GM11168 (cell line): ENCODE measurements at regions not wholly inside any gene's neighbourhood (a gene's known extent, or its start where the extent isn't known, plus 50 kb on each side); places are given as distances from the start of the nearest gene placed in this dataset.

Experiments
- in situ Hi-C: fragments of 300-500 bp; cut with MboI; formaldehyde crosslinking; loops from one replicate; pipeline ENCODE4 v1.12.0; 2022; ENCODE audit warnings: low sequenced_read_pairs; ENCODE audit not compliant: unreplicated experiment

DNA sequence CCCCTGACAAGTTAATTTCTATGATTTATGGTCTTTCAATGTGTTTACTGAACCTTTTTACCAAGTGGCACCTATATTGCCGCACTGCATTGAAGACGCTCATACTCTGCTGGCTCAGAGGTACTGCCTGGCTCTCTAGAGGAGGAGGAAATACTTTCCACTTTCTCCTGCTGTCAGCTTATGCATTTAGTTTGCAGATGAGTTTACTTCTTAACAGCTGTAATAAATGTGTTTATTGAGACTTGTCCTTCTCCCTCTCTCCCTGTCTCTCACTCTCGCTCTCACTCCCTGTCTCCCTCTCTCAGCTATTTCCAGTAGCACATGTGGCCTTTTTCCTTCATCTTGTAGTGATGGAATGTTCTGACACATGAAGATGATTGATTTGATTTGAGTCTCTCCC lies 60.3 kb upstream of the SPATA13 start:
- in situ Hi-C loops: no loop called here

DNA sequence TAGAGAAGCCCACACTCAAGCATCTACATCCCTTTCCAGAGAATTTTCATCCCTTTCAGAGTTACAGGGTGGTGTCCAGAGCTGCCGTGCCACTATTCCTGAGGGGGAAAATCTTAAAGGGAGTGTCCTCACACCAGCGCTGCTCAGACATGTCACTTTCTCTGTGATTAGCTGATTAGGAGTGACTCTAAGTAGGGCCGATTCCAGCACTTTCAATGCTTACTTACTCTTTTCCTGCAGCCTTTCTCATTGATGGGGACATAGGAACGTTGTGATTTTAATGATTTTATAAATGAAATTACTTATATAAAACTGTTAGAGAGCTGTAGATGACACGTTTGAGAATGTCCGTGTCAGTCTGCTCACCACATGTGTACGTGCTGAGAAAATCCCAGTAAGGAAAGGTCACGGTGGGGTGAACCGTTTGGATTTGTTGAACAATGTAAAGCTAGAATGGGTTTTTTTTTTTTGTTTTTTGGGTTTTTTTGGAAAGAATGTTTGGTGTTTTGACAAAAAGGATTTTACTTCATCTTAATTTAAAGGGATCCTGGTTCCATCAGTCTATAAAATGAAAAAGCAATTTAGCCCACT lies 56.6 kb upstream of the SPATA13 start:
- in situ Hi-C loops: no loop called here

DNA sequence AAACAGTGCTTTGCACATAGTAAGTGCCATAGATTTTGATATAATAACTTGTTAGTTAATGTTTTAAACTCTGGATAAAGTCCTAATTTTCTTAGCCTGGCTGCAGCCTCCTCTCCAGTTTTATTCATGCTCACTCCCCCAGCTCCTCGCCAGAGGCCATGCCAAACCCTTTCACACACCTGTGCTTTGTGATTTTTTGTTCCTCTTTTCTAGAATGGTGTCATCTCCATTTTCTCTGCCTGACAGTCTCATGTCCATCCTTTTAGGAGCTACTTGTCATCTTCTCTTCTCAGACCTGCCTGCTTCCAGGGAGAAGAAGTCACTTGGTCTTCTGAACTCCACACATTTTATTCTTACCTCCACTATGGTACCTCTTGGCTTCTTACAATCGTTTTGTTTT lies 55.8 kb upstream of the SPATA13 start:
- in situ Hi-C loops: no loop called here

DNA sequence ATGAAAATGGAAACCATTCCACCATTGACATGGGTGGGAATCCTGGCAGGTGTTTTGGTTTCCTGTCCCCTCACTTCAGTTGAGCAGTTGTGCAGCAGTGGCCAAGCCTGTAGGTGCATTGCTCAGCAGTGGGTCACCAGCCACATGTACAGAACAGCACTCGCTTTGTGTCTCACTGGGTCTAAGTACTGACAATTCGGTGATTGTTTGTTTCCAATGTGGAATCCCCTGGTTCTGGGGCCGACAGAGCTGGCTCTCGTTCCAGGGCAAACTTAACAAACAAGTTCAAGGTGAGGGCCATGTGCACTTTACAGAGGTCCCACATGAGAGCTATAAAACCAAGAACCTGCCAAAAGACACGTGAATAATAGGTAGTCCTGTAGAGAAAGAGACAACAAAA lies 54.1 kb upstream of the SPATA13 start:
- in situ Hi-C loops: no loop called here

DNA sequence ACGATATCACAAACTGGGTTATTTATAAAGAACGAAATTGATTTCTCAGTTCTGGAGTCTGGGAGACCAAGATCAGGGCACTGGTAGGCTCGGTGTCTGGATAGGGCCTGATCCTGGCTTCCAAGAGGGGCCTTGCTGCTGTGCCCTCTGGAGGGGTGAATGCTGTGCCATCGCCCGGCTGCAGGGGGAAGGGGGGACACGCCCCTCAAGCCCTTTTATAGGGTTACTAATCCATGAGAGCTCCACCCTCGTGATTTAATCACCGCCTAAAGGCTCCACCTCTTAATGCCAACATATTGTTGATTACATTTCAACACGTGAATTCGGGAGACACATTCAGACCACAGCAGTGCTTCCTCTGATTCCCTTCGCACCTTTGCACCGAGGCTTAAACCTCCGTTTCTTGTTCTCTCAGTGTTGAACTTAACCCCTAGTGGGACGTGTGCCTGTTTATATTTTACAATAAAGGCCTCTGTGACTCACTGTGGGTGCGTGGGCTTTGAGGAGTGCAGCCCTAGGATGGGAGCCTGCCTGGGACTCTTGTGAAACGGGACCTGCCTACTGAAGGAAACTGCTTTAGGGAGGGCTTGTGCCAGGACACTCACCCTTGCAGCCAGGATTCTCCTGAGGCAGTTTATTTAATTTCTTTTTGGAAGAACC lies 52.4 kb upstream of the SPATA13 start:
- in situ Hi-C loops: no loop called here

DNA sequence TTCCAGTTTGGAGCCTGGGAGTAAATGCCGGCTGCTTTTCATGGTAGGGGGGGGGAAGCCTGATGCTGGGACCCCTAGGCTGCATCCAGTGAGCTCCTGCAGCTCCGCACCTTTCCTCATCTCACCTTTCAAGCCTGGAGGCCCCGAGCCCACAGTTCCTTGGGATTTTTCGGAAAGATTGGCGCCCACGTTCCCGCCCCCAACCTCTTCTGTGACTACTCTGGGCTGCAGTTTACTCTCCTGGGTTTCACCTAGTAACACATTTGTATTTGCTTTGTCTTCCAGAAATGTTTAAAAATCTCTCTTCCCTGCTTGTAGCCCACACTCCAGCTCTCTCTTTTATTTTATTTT lies 51.9 kb upstream of the SPATA13 start:
- in situ Hi-C loops: no loop called here

DNA sequence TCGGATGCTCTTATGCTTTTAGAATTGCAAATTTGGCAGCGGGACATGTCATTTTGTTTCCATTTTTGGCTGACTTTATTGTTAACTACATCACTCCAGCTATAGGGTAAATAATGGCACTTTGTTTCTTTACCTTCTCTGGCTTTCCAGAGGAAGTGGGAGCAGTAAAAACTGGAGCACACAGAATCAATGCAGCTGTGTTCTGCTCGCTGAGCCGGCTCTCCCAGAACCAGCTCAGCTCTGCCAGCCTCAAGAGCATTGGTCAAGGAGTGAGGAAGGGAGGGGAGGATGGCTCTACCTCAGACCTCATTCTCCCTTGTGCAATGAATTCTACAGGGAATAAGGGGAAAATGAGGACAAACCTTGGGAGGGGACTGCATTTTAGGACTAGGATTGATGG lies 50.5 kb upstream of the SPATA13 start:
- in situ Hi-C loops: no loop called here
